NCI-H774 (cell line): ENCODE measurements at regions not wholly inside any gene's neighbourhood (a gene's known extent, or its start where the extent isn't known, plus 50 kb on each side); places are given as distances from the start of the nearest gene placed in this dataset.
"Not testable (repeated sequence)": the region's sequence is repeated elsewhere in the genome, so short reads cannot be mapped to it uniquely, and the experiment has no call there.

Experiments
- DNase-seq: peaks from one replicate; lab custom pipeline; 2025; lab: John Stamatoyannopoulos, UW

DNA sequence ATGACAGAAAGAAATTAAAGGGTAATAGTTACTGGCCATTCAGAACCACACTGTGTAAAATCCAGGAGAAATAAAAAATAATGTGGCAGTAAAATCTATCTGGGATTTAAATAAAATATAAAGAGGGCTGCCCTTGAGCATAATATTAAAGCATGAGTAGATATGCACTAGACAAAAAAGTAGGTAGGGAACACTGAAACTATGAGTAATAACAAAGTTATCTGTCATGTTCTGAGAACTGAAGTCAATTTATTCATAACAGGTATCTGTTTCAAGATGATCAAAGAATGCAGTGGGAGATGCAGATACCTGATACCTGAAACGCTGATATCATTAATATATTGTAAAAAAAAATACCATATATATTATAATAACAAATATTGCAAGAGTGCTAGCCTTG lies 1672.0 kb downstream of the SLITRK5 start:
- no peak for DNase-seq

DNA sequence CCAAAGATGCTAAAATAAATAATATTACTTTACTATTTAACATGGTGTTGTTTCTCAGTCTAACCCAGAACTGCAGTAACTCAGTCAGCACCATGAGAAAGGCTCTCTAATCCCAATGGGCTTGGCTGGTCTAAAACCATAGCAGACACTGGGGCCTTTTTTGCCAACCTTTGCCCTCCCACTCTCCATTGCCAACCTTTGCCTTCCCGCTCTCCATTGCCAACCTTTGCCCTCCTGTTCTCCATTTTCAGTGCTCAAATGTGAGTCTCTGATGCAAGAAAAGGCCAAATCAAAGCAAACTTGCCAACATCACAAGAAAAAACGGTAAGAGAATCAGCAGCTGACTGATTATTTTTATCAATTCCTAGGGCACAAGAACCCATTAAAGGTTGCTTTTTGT lies 1681.2 kb downstream of the SLITRK5 start:
- DNase-seq, result no peak

DNA sequence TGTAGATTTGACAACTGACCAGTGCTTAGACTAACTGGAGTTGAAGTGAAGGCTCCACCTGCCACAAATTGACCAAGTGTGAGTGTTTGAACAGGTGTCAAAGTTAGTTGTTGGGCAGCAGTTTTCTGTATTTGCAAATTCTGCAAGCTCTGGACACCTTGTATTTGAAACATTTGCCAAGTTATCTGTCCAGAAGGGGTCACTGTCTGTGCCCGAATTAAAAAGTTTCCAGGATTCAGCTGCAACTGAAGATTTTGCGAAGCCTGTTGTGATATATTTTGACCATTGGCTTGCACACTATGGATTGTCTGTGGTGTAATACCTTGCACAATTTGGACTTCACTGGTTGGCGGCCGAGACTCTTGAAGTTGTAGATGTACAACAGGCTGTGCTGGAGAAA lies 1690.7 kb downstream of the SLITRK5 start:
- no peak for DNase-seq

DNA sequence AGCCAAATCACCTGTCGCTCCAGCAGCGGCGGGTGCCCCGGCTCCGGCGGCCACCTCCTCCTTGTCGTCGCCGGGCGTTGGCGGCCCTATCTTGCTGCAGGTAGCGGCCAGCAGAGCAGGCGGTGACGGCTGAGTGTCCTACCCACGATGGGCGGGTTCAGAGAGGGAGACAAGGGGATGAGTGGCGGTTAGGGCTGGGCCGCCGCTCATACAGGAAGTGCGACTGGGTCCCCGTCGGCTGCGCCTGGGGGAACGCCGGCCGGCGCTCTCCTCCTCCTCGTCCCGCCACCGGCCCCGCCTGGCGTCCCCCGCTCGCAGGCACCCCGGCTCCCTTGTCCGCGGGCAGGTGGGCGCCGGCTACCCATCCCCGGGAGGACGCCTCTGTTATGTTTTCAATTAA lies 1692.0 kb downstream of the SLITRK5 start:
- DNase-seq, result no peak

DNA sequence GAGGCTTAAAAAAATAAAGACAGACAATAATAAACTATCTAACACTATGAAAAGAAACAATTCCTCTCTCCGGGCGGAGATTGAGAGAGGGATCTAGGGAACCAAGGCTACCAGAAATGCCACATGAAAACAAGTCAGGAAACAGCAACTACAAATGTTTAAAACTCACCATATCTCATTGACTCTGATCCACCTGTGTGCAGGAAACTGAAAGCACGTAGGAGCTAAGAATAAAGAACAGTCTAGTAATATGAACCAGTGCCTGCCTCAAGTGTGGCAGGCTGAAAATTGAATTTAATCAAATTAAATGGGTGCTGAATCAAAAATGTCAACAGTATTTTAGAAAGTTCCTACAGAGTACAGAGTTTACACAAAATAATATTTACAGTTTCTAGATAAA lies 1701.0 kb downstream of the SLITRK5 start:
- no peak for DNase-seq

DNA sequence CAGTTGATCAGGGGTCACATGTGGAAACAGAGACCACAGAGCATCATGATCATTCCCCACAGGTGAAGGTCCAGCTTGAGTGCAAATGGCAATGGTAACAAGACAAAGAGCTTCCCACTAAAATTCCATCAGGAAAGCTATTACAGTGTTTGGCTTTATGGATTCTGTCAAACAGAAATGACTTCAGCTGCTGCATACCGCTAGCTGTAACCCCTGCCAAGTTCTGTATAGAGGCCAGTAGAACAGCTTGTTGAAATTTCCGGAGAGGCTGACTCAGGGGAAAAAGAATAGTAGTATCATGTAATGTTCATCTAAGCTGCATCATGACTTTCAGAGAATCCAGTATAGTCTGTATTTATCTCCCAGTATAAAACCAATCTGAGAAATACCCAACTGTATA lies 1704.7 kb downstream of the SLITRK5 start:
- DNase-seq, result no peak

DNA sequence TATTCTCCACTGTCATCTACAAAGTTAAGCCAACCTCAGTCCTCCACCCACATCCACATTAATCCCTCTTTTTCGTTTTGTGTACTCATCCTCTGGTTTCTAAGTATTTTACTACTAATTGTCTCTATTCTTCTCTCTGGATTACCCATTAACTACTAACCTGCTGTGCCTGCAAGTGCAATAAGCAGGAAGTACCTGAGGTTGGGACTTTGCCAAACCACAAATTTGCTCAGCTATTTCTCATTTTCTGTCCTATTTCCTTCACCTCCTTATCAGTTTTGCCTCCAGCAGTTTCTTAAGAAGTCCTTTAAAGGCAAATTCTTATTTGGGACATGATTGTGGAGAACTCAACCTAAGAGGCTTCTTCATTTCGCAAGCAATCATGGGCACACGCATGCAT lies 1708.9 kb downstream of the SLITRK5 start:
- no peak for DNase-seq

DNA sequence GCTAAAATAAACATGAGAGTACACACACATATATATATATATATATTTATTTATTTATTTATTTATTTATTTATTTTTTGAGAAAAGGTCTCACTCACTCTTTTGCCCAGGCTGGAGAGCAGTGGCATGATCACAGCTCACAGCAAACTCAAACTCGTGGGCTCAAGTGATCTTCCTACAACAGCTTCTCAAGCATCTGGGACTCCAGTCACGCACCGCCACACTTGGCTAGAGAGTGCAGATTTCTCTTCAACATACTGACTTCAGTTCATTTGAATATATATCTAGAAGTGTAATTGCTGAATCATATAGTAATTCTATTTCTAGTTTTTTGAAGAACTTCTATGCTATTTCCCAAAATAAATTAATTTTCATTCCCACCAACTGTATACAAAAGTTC lies 1711.8 kb downstream of the SLITRK5 start:
- no peak for DNase-seq

DNA sequence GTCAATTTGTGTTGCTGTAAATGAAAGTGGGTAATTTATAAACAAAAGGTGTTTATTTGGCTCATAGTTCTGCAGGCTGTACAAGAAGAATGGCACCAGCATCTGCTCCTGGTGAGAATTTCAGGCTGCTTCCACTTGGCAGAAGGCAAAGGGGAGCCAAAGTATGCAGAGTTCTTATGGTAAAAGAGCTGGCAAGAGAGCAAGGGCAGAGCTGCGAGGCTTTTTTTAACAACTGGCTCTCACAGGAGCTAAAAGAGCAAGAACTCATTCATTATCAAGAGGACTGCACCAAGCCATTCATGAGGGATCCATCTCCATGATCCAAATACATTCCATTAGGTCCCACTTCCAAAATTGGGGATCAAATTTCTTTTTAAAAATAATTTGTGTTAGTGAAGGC lies 1712.7 kb downstream of the SLITRK5 start:
- DNase-seq, result no peak

DNA sequence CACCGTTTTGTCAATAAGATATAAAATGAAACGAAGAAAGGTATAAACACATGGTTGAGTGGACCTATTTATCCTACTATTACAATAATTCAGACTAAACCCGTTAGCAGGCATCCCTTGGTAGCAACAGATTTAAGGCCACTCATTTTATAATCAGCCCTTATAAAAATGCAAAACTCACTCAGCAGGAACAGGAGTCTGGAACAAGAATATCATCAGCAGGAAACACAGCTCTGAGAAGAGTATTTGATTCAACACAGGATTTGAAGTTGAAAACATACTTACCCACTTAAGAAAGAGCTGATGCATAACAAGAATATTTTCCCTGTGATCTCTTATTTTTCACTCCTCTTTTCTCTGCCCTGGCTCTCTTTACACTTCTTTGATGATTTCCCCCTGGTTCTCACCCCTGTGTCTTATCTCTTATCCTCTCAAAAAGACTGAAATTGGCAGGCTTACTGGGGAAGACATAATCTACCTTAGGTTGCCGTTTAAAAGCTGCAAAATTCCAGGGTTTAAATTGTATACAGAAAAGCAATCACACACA lies 1722.7 kb downstream of the SLITRK5 start:
- DNase-seq, result no peak

DNA sequence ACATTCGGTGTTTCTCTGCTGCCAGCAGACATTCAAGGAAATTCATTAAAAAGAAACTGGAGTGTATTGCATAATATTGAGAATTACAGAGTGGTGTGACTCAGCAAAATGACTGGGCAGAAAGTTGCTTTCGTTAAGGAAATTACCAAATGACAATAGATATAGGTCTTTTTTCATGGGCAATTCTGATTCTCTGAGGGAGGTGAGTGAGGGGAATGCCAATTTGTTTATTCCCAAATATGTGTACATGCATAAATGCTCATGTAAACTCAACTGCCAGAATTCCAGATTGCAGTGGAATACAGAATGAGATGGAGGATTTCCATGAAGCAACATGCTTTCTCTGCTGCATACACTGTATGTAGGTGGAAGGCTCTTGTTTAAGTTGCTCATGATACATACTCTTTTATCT lies 1730.1 kb downstream of the SLITRK5 start:
- DNase-seq, result no peak

DNA sequence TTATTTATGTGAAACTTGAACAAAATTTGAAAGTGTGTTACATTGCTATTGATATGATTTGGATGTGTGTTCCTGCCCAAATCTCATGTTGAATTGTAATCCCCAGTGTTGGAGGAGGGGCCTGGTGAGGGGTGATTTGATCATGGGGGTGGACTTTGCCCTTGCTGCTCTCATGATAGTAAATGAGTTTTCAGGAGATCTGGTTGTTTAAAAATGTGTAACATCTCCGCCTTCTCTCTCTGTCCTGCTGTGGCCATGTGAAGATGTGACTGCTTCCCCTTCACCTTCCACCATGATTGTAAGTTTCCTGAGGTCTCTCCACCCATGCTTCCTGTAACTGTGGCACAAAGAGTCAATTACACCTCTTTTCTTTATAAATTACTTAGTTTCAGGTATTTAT lies 1731.0 kb downstream of the SLITRK5 start:
- no peak for DNase-seq

DNA sequence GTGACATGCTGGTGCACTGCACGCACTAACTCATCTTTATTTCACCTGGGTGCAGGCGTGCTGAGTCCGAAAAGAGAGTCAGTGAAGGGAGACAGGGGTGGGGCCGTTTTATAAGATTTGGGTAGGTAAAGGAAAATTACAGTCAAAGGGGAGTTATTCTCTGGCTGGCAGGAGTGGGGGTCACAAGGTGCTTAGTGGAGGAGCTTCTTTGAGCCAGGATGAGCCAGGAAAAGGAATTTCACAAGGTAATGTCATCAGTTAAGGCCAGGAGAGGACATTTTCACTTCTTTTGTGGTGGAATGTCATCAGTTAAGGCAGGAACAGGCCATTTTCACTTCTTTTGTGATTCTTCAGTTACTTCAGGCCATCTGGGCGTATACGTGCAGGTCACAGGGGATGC lies 1734.9 kb downstream of the SLITRK5 start:
- not testable (repeated sequence) for DNase-seq

DNA sequence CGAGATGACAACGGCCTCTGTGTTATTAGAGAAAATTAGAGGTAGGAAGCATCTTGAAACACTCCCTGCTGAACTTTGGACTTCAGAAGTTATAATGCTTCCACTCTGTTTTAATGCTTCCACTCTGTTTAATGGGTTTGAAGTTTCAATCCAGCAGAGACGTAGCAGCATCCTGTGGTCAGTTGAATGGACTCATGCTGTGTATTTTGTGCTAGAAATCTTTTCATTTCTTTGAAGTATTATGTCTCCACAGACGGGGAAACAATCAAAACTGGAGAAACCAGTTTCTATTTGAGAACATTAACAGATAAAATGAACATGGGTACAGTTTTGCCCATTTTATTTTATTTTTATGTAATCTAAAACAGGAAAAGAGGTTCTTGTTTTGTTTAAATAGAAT lies 1736.2 kb downstream of the SLITRK5 start:
- DNase-seq, result no peak

DNA sequence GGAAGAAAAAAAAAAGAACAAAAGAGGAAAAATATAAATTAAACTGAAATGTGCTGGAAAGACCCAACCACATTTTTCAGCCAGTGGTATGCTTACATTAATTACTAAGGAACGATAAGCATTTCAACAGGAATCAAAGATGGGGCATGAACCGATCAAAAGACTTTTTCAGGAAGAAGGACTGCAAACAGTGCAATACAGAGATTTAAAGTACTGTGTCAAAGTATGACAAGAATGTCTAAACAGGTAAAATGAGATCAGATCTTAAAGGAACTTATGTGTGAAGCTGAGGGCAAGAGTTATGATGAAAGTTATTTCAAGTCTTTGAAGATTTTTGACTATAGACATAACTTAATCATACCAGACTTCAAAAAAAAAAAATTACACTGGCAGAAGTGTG lies 1761.8 kb downstream of the SLITRK5 start:
- DNase-seq, result no peak

DNA sequence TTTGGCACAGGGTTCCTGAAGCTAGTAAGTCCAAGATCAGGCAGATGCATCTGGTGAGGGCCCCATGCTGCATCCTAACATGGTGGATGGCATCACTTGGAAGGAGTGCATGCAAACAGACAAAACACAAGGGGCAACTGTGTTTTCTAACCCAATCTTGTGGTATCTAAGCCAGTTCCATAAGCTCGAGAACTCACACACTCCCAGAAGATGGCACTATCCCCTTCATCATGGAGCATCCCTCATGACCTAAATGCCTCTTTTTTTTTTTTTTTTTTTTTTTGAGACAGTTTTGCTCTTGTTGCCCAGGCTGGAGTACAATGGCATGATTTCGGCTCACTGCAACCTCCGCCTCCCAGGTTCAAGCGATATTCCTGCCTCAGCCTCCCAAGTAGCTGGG lies 1763.5 kb downstream of the SLITRK5 start:
- DNase-seq, result not testable (repeated sequence)

DNA sequence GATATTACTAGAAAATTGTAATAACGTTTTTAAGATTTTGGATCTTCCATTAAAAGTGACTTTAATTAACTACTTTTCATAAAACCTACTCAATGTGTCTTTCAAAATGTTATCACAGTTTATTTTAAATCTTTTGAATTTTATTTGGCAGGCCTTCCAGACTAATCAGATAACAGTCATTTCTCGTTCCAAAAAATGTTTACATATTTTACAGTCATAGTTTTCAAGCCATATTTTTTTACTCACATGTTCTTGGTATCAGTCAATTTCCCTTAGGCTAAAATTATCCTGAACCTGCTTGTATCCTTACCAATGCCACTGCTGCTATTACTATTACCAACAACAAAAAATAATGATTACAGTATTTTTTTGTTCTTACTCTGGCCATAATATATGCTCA lies 1783.5 kb downstream of the SLITRK5 start:
- DNase-seq, result no peak

DNA sequence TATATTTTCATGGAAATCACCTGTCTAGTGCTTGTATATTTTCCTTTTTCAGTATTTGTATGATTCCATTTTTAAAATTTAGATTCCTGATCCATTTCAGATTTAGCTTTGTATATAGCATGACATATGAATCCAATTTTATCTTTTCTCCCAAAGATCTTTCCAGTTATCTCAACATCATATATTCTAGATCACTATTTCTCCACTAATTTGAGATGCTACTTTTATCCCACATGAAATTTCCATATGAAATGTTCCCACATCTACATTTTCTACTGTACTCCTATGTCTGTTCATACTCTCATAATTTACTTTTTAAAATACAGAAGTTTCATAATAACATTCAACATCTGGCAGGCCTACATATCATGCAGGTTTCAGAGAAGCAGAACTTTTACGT lies 1784.1 kb downstream of the SLITRK5 start:
- no peak for DNase-seq

DNA sequence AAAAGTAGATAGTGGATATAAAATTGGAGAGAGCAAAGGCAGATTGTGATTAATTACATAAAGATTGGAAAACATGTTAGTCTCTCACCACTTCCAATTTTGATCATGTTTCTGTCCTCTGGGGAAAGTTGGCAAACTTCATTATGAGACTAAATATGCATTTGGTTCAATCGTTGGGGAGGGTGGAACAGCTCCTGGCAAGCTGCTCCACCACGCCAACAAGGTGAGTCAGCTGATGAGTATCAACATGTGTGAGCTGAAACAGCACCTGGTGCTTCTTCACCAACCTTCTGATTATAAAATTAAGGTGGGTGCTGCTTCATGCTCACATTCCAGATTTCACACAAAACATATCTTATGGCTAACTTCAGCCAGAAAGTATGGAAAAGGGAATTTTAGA lies 1784.6 kb downstream of the SLITRK5 start:
- no peak for DNase-seq

DNA sequence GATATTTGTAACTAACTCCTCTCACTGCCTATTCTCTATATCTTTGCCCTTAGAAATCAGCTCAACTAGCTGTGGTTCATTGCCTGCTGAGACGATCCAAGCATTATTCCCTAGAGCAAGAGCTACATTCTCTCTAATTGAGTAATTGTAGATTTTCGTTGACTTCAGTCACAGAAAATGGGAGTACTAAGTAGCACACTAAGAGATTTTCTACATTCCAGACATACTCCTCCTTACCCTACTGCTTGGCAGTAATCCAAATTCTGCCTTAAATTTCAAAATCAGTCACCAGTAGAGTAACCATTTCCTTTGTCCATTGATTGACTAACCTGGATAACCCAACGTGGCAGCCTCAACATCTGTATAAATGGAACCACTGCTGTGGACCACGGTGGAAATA lies 1786.8 kb downstream of the SLITRK5 start:
- DNase-seq, result no peak

DNA sequence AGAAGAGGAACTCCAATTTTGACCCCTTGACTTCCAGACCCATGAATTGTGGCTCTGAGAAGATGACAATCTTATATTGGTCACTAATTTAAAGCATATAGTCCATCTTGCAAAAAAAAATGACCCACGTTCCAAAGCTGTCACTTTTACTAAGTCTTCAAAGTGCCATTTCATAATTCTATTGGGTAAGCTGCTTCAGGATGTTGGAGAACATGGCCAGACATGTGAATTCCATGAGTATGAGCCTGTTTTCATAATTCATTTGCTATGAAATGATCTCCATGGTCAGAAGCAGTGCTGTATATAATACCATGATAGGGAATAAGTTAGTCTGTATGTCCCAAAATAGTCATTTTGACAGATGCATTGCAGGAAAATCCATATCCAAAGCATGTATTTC lies 1787.3 kb downstream of the SLITRK5 start:
- DNase-seq, result no peak

DNA sequence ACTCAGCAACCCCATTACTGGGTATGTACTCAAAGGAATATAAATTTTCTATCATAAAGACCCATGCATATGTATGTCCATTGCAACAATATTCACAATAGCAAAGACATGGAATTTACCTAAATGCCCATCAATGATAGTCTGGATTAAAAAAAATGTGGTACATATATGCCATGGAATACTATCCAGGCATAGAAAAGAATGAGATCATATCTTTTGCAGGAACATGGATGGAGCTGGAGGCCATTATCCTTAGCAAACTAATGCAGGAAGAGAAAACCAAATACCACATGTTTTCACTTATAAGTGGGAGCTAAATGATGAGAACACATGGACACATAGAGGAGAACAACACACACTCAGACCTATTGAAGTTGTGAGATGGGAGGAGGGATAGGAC lies 1789.7 kb downstream of the SLITRK5 start:
- not testable (repeated sequence) for DNase-seq

DNA sequence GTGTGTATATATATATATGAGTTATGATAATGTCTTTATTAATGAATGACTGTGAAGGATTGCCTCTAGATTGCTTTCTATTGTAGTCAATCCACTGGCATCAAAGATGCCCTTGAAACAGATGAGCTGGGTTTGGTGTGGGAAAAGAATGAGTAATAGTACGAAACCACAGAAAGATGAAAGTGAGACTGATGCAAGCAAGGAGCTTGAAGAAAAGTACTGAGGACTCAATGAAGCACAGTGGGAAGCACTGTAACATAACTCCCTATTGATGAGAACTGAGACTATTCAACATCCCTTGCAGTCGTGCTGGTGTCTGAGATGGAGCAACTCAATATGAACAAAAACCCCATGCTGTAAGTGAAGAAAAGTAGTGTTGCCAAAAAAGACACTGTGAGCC lies 1794.2 kb downstream of the SLITRK5 start:
- no peak for DNase-seq

DNA sequence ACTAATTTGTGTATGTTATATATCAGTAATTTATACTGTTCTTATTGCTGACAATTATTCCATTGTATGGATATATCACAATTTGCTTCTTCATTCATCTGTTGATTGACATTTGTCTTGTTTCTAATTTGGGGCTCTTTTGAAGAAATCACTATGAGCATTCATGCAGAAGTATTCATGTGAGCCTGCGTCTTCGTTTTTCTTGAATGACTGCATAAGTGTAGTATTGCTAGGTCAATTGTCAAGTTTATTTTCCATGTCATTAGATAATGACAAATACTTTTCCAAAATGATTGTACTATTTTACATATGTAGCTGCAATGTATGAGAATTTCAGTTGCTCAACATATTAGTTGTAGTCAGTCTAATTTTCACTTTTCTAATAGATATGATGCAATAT lies 1796.9 kb downstream of the SLITRK5 start:
- no peak for DNase-seq

DNA sequence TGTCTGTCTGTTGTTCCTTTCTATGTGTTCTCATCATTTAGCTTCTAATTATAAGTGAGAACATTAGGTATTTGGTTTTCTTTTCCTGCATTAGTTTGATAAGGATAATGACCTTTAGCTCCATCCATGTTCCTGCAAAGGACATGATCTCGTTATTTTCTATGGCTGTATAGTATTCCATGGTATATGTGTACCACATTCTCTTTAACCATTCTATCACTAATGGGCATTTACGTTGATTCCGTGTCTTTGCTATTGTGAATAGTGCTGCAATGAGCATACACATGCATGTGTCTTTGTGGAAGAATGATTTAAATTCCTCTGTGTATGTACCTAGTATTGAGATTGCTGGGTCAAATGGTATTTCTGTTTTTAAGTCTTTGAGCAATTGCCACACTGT lies 1799.7 kb downstream of the SLITRK5 start:
- DNase-seq, result no peak
